GM18502 (cell line): ENCODE measurements at regions not wholly inside any gene's neighbourhood (a gene's known extent, or its start where the extent isn't known, plus 50 kb on each side); places are given as distances from the start of the nearest gene placed in this dataset.

ENCODE experiments used
- ATAC-seq: cut with Tn5 transposase; IDR thresholded peaks from one replicate; pipeline ENCODE4 v1.9.1; 2021; ENCODE audit warnings: mild to moderate bottlenecking; ENCODE audit not compliant: unreplicated experiment, poor library complexity

GRCh38 chr2:234345921-234346320 is 151.0 kb downstream of the ARL4C start:
- no peak for ATAC-seq

GRCh38 chr2:234344012-234344411 is 152.9 kb downstream of the ARL4C start:
- ATAC-seq: no peak

DNA sequence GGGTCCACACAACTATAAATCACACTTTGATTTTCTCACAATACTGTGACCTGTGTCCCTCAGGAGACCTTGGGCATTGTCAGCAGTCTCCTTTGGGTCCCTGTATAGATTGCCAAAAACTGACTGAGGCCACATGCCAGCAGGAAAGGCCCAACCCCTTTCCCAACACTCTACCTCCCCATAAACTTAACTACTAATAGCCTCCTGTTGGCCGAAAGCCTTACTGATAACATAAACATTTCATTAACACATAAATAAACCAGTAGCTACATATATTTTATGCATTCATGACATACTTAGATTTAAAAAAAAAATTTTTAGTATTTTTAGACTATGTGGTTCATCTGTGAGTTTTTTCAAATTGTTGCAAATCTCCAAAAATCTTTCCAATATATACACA is 153.5 kb downstream of the ARL4C start:
- no peak for ATAC-seq

DNA sequence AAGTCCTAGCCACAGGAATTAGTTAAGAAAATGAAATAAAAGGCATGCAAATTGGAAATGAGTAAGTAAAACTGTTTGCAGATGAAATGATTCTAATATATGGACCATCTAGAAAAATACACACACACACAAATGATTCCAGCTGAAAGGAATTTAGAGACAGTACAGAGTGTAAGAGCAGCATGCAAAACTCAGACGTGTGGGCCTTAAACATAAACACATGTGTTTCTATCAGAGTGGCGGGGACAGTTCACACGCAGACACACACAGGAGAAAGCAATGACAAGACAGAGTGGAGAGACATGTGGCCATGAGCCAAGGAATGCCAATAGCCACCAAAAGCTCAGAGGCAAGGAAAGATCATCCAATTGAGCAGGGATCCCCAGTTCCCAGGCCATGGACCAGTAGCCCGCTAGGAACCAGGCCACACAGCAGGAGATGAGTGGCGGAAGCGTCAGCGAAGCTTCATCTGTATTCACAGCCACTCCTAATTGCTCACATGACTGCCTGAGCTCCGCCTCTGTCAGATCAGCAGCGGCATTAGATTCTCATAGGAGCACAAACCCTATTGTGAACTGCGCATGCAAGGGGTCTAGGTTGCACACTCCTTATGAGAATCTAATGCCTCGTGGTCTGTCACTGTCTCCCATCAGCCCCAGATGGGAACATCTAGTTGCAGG is 155.4 kb downstream of the ARL4C start:
- ATAC-seq: no peak

DNA sequence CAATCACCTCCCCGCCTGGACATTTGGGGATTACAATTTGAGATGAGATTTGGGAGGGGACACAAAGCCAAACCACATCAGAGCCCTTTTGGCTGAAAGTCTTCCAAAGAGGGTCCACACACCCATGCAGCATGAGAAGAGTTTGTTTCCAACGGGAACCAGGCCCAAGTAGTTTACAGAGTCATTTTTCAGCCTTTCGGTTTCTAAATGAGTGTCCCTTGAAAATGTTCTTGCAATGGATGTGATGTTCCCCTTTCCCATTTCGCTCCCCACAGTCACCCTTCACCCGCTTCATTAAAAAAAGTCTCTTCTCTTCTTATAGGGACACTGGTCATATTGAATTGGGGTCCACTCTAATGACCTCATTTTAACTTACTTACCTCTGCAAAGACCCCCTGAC is 157.4 kb downstream of the ARL4C start:
- no peak for ATAC-seq

DNA sequence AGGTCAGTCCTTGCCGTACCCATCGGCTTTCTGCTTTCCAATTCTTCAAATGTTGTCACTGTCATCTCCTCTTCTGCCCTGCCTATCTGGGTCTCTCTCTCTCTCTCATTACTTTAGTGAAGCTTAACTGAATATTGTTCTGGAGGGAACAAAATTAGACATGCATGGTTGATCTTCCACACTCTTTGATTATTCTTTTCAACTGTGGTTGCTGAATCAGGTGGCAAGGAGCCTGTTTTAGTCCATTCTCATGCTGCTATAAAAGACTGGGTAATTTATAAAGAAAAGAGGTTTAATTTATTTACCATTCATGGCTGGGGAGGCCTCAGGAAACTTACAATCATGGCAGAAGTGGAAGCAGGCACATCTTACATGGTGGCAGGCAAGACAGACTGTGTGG is 157.9 kb downstream of the ARL4C start:
- ATAC-seq: no peak

DNA sequence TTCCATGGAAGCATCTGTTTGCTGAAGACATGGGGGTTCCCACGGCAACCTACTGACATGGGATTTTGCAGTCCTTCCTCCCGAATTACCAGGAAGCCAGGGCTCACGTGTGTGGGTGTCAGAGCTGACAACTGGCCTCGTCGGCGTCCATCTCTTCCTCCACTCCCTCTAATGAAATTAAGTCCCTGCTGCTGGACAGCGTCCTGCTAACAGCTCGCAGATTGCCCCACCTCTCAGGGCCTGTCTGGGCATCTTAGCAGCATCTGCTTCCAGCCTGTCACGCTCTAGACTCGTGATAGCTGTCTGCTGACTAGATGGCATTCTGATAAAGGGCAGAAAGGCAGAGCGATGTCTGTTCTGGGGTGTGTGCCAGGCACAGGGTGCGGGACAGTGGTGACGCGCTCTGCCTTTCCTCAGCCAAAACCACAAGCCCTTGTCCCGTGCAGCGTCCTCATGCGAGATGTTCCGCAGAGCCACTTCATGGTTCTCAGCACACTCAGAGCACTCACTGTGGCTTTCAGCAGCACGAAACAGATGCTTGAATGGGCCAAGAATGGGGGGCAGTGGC is 161.1 kb downstream of the ARL4C start:
- no peak for ATAC-seq

- ATAC-seq: no peak
These were observed 162.1 kb downstream of the ARL4C start for GRCh38 chr2:234334756-234335155.

- ATAC-seq: no peak
These were observed 162.7 kb downstream of the ARL4C start for GRCh38 chr2:234334151-234334550.

- no peak for ATAC-seq
These were observed 163.4 kb downstream of the ARL4C start for GRCh38 chr2:234333168-234334130.

DNA sequence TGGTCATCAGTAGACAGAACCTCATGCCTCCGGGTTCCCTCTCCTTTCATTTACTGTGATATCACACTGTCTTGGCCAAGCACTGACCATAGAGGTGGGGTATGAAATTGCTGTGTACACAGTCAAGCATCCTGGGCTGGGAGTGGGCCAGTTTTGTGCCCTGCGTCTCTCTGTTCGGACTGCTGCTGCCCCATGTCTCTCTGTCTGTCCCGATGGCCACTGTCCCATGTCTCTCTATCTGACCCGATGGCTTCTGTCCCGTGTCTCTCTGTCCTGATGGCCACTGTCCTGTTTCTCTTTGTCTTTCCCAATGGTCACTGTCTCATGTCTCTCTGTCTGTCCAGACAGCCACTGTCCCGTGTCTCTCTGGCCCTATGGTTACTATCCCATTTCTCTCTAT is 164.9 kb downstream of the ARL4C start:
- no peak for ATAC-seq

DNA sequence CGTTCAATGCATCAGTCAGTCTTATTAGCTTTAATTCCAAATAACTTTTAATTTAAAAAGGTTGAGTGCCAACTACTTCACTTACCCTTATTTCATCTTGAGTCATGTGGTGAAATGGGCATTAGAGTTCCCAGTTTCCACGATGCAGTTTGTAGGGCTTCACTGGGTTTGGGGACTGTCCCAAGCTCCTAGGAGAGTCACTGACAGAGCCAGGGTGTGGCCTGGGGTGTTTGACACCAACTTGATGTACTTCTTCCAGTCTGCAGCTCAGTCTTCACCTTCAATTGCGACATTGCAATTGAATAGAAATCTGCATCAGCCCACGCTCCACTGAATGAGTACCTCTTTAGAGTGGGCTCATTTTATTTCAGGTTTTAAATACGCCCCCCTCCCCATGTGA is 165.3 kb downstream of the ARL4C start:
- no peak for ATAC-seq

GRCh38 chr2:234330902-234331301 is 166.0 kb downstream of the ARL4C start:
- ATAC-seq: no peak

GRCh38 chr2:234329202-234329960 is 167.5 kb downstream of the ARL4C start:
- ATAC-seq: no peak

GRCh38 chr2:234328444-234328990 is 168.4 kb downstream of the ARL4C start:
- no peak for ATAC-seq

GRCh38 chr2:234326694-234327093 is 170.2 kb downstream of the ARL4C start:
- no peak for ATAC-seq

DNA sequence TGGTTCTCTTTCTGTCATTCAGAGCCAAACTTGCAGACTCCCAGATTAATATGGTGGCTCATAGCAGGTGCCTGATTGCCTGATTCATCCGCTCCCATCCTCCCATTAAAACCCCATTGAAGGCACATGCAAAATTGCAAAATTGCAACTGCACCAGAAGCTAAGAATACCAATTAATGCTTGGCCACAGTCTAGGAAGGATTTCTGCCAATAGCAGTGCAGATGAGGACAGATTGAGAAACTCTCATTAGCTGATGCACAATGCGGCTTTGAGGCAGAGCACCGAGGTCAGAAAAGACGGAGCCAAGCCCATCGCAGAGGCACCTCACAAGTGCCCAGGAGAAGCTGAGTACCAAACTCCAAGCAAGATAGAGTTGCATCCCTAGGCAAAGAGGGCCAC is 172.8 kb downstream of the ARL4C start:
- no peak for ATAC-seq

- no peak for ATAC-seq
These were observed 174.0 kb downstream of the ARL4C start for GRCh38 chr2:234322766-234323465.

GRCh38 chr2:234320066-234320465 is 176.8 kb downstream of the ARL4C start:
- ATAC-seq: no peak

DNA sequence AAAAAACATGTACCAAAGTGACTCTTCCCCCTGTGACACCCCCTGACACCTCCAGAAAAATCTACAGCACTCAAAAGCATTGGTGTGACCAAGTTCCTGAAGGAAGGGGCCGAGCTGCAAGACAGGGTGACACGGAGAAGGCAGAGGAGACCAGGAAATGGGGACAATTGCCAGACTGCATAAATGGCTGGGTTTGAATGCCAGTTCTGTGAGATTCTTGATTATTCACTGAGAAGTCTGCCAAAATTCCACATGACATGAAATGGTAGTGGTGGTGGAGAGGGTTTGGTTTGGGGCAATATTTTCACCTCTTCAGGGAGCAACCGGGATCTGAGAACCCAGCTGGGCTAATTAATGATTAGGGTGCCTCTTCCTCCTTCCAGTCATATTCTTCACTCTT is 178.5 kb downstream of the ARL4C start:
- ATAC-seq: no peak
